H1 (cell line): ENCODE measurements at regions not wholly inside any gene's neighbourhood (a gene's known extent, or its start where the extent isn't known, plus 50 kb on each side); places are given as distances from the start of the nearest gene placed in this dataset.

Source experiments
- BRCA1 ChIP-seq: IDR thresholded peaks from 2 replicates; pipeline ENCODE4 v1.6.1; 2012; ENCODE audit warnings: low read depth, low read length, improper control_type of control experiment
- CHD2 ChIP-seq: IDR thresholded peaks from 2 replicates; pipeline ENCODE4 v1.6.1; 2012; ENCODE audit warnings: low read length, improper control_type of control experiment
- CTCF ChIP-seq, 3 experiments: IDR thresholded peaks; 1 replicate in 2 of 3; 2 replicates in 1 of 3; pipeline versions ENCODE4 v1.5.1 to v1.6.1; 2011; ENCODE audit warnings: low read length in 3 of 3, mild to moderate bottlenecking in 3 of 3, inconsistent platforms in 2 of 3, low read depth in 1 of 3, moderate library complexity in 1 of 3; ENCODE audit not compliant: insufficient read depth in 1 of 3; ENCODE audit errors: control extremely low read depth in 1 of 3
- JUND ChIP-seq: IDR thresholded peaks from 2 replicates; pipeline ENCODE4 v1.6.1; 2011; ENCODE audit warnings: mild to moderate bottlenecking, improper control_type of control experiment, low read length
- KDM1A ChIP-seq: fragments of 200-600, 300-600 bp; sonication (generic); IDR thresholded peaks from 2 replicates; pipeline ENCODE4 v1.7.1; 2016; ENCODE audit warnings: mild to moderate bottlenecking, low read length, borderline replicate concordance
- PHF8 ChIP-seq: fragments of 200-600 bp; sonication (generic); conservative IDR thresholded peaks from 2 replicates; pipeline ENCODE4 v1.7.1; 2012; ENCODE audit warnings: low read depth, mild to moderate bottlenecking, inconsistent platforms, low read length, moderate library complexity
- RFX5 ChIP-seq: IDR thresholded peaks from 2 replicates; pipeline ENCODE4 v1.6.1; 2011; ENCODE audit warnings: low read depth, low read length, improper control_type of control experiment, borderline replicate concordance
- SIN3A ChIP-seq, 2 experiments: IDR thresholded peaks in 1 of 2; conservative IDR thresholded peaks in 1 of 2; 2 replicates each; pipeline ENCODE4 v1.6.1; 2011 to 2012; ENCODE audit warnings: low read length in 2 of 2, improper control_type of control experiment in 1 of 2, low read depth in 1 of 2, mild to moderate bottlenecking in 1 of 2
- SP1 ChIP-seq: IDR thresholded peaks from 2 replicates; pipeline ENCODE4 v1.6.1; 2011; ENCODE audit warnings: low read depth, low read length
- TAF1 ChIP-seq: IDR thresholded peaks from 2 replicates; pipeline ENCODE4 v1.6.1; 2011; ENCODE audit warnings: mild to moderate bottlenecking, low read depth, low read length

- no peak for TF ChIP-seq CTCF (IDR thresholded peaks at IDR 0.05; ENCODE audit: control extremely low read depth in 1 of 3, insufficient read depth in 1 of 3, low read depth in 1 of 3, low read length in 3 of 3)
- TF ChIP-seq CHD2 = no peak
- TF ChIP-seq SIN3A (conservative IDR thresholded peaks at IDR 0.05 in 1 of 2, IDR thresholded peaks at IDR 0.05 in 1 of 2; ENCODE audit: low read depth in 1 of 2, low read length in 2 of 2) = no peak
- TF ChIP-seq BRCA1 = no peak
- no peak for TF ChIP-seq KDM1A
- no peak for TF ChIP-seq RFX5
- TF ChIP-seq JUND = no peak
- no peak for TF ChIP-seq TAF1
- no peak for TF ChIP-seq PHF8
- no peak for TF ChIP-seq SP1
Observed at GRCh38 chr18:44503854-44504253, 176.8 kb upstream of the SETBP1 start.
